GM19467 (cell line): ENCODE measurements at regions not wholly inside any gene's neighbourhood (a gene's known extent, or its start where the extent isn't known, plus 50 kb on each side); places are given as distances from the start of the nearest gene placed in this dataset.
"Not testable (repeated sequence)": the region's sequence is repeated elsewhere in the genome, so short reads cannot be mapped to it uniquely, and the experiment has no call there.

Source experiments
- ATAC-seq: cut with Tn5 transposase; IDR thresholded peaks from one replicate; pipeline ENCODE4 v1.9.1; 2021; ENCODE audit warnings: mild to moderate bottlenecking, moderate library complexity; ENCODE audit not compliant: unreplicated experiment

GRCh38 chr2:17000184-17000482 lies 334.5 kb upstream of the CYRIA start:
- ATAC-seq, result no peak

- no peak for ATAC-seq
These were observed 333.9 kb upstream of the CYRIA start for GRCh38 chr2:16999347-17000183.

GRCh38 chr2:16978301-16978700 lies 312.7 kb upstream of the CYRIA start:
- ATAC-seq, result no peak

- no peak for ATAC-seq
These were observed 309.1 kb upstream of the CYRIA start for GRCh38 chr2:16974688-16975087.

- ATAC-seq, result no peak
These were observed 308.1 kb upstream of the CYRIA start for GRCh38 chr2:16973586-16974286.

GRCh38 chr2:16972276-16972675 lies 306.6 kb upstream of the CYRIA start:
- ATAC-seq, result no peak

GRCh38 chr2:16971722-16972234 lies 306.1 kb upstream of the CYRIA start:
- ATAC-seq, result no peak

GRCh38 chr2:16970948-16971347 lies 305.3 kb upstream of the CYRIA start:
- ATAC-seq, result not testable (repeated sequence)

GRCh38 chr2:16962505-16962904 lies 296.9 kb upstream of the CYRIA start:
- no peak for ATAC-seq

GRCh38 chr2:16960579-16960978 lies 294.9 kb upstream of the CYRIA start:
- no peak for ATAC-seq

GRCh38 chr2:16958266-16958665 lies 292.6 kb upstream of the CYRIA start:
- ATAC-seq, result no peak

GRCh38 chr2:16952805-16953204 lies 287.2 kb upstream of the CYRIA start:
- no peak for ATAC-seq

GRCh38 chr2:16952368-16952767 lies 286.7 kb upstream of the CYRIA start:
- no peak for ATAC-seq

GRCh38 chr2:16950436-16950835 lies 284.8 kb upstream of the CYRIA start:
- ATAC-seq, result no peak

- ATAC-seq, result no peak
These were observed 283.1 kb upstream of the CYRIA start for GRCh38 chr2:16948710-16949109.

- no peak for ATAC-seq
These were observed 282.4 kb upstream of the CYRIA start for GRCh38 chr2:16948053-16948452.

GRCh38 chr2:16943279-16943958 lies 277.8 kb upstream of the CYRIA start:
- ATAC-seq, result no peak

- no peak for ATAC-seq
These were observed 274.6 kb upstream of the CYRIA start for GRCh38 chr2:16940214-16940613.

GRCh38 chr2:16939771-16940170 lies 274.1 kb upstream of the CYRIA start:
- no peak for ATAC-seq

GRCh38 chr2:16933355-16933754 lies 267.7 kb upstream of the CYRIA start:
- no peak for ATAC-seq

- ATAC-seq, result no peak
These were observed 267.2 kb upstream of the CYRIA start for GRCh38 chr2:16932826-16933225.

- no peak for ATAC-seq
These were observed 265.8 kb upstream of the CYRIA start for GRCh38 chr2:16931441-16931840.
